IPS-18c (cell line): ENCODE measurements at regions not wholly inside any gene's neighbourhood (a gene's known extent, or its start where the extent isn't known, plus 50 kb on each side); places are given as distances from the start of the nearest gene placed in this dataset.

Source experiments
- H3K4me3 ChIP-seq: 2 replicates; pipeline ENCODE4 v1.7.0; 2013; ENCODE audit warnings: low read depth, mild to moderate bottlenecking, low read length, moderate library complexity; ENCODE audit not compliant: insufficient read depth
- H3K9me3 ChIP-seq: one replicate; pipeline ENCODE4 v1.6.1; 2013; ENCODE audit warnings: mild to moderate bottlenecking, low read length, moderate library complexity; ENCODE audit not compliant: control insufficient read depth, insufficient read depth

DNA sequence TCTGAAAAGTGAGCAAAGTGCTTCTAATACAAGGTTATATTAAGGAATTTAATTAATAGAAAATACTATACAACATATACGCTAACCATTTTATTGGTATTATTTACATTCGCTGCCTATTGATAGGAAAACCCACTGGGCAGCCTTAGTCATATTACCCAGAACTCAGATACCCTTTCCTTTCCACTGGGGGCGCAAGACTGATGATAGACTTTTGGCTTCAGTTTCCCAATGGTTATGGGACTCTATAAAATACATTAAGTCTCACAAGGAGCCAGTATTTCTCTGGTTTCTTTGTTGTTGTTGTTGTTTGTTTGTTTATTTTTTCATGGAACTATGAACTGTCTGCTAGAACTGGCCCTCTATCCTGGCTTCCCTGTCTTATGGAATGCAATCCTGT lies 471.1 kb upstream of the KIRREL3 start:
- Histone ChIP-seq H3K9me3 (no peaks in the 10 kb centered on the region), H3K4me3 (no peak overlapping the region)

DNA sequence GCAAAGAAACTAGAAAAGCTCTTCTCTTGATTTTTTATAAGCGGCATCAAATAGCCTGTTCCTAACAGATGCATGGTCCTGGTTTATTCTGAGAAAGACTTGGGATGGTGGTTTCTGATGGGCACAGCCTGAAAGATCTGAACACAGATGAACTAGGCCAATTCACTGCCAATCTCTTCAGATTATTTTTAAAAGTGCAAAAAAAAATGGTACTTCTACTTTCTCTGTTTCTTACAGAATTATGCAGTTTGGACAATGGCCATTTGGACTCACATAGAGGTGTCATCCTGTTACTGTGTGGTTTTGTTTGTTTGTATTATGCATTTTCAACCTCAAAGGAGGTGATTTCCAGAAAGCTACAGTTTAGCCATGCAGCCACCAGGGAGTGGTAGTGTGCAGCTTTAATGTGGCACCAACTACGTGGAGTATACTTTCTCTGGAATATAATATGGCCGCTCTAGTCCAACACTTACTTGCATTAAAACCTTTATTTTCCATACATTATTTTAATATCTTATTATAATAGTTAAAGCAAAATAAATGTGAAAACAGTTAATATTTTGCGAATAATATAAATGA lies 469.8 kb upstream of the KIRREL3 start:
- H3K9me3 ChIP-seq = no peaks in the 10 kb centered on the region
- no peak overlapping the region for H3K4me3 ChIP-seq

DNA sequence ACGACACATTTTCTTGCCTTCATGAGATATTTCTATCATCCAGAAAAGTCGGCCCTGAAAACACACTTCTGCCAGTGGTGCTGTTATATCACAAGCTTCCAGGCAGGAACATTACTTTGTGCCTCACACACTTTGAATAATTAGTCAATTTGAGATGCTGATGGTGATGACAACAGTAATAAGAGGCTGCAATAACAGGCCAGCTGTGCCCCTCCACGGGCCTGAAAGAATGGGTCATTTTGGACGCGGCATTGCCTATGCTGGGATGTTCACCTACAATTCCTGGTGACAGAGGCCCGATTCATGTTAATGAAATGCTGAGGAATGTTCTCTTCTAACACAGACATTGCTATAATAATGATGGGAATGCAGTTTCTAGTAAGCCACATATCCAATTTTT lies 463.8 kb upstream of the KIRREL3 start:
- Histone ChIP-seq H3K4me3 (no peak overlapping the region), H3K9me3 (no peaks in the 10 kb centered on the region)

DNA sequence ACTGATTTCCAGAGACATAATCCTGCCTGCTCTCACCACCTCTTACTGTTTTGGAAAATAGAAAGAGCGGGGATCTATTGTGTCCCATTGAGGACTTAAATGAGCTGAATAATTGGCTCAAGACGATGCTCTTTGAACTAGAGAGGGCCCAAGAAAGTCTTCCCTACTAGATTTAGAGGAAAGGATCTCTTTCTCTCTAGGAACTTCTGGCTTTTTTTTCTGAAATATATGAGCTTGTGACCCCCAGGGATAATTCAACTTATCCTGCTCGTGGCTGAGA lies 461.4 kb upstream of the KIRREL3 start:
- Histone ChIP-seq H3K4me3 (no peak overlapping the region), H3K9me3 (no peaks in the 10 kb centered on the region)

DNA sequence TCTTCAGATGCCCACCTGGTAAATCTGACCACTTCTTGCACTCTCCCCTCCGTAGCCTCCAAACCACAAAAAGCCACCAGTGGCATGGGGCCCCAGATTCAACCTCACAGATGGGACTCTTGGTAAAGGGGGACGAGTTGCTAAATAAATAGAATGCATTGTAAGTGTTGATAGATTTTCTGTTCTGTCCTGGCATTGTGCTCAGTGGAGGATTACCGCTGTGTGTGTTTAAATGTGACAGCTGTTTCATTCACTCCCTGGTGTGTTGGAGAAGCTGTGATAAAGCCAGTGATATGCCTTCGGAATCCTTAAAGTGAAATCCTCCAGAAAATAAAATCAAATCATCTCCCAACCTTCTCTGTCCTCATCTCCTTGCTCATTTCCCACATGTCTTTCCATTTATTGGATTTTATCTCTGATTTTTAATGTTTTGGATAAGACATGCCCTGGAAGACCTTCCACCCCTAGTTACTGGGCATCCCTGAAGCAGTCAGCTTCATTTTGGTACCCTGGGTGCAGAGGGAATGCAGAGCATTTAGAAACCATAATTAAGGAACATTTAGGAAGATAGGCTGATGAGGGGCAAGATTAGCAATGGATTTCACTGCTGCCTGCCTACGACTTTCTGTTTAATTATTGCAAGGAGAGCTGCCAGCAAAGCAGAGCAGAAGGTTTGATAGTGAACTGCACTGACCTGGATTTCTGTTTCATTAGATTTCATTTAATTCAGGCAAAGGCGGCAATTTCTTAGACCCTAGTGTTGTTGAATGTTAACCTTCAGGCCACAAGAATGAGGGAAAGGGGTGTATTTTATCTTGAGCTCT lies 460.9 kb upstream of the KIRREL3 start:
- no peak overlapping the region for H3K4me3 ChIP-seq
- H3K9me3 ChIP-seq = no peaks in the 10 kb centered on the region

DNA sequence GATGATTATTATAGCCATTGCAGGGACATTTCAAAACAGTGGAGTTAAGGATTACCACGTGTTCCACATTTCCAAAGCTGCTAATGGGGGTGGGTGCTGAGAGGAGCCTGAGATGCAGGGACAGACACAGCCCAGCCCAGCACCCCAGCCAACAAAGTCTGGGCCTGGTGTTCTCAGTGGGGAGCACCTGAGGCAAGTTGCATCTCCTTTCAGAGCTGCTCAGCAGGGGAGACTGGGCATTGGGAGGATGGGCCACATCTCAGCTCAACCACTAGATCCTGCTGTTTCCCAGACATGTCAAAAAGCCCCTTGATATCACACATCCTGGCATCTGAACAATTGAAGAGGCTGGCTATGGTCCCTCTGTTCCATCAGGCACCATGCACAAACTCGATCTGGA lies 458.0 kb upstream of the KIRREL3 start:
- Histone ChIP-seq H3K9me3 (no peaks in the 10 kb centered on the region), H3K4me3 (0 out of 2 replicates have a peak overlapping the region, but pooled peaks have one; percentile 10)

DNA sequence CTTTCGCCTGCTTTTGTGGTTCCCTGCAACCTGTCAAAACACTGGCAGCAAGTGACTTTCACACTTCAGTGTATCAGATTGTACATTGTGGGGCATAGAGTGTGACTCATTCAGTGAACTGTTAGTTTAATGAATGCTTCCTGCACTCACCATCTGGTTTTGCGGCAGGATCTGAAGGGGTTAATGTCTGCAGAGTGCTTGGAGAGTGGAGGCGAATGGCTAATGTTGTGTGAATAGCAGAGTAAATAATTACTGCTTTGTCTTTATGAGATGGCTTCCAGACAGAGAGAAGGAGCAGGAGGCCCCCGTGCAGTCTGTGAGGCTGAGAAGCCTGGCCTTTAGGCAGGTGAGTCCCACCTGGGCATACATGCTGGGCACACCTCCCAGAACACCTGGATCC lies 454.3 kb upstream of the KIRREL3 start:
- no peak overlapping the region for H3K4me3 ChIP-seq
- no peaks in the 10 kb centered on the region for H3K9me3 ChIP-seq

DNA sequence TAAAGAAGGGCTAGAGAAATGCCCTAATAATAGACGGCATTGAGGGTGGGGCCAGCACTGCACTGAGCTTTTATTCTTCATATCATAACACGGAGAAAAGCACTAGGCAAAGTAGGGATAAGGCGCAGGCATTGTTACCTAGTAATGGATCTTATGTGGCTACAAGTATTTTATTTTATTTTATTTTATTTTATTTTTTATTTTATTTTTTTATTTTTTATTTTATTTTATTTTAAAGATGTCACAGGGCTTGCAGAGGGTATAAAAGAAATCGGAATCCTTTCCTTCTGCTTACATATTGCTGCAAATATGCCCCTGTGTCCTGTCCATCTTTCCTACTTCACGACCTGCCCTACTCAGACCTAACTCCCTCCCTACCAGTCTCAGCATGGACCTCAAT lies 452.0 kb upstream of the KIRREL3 start:
- Histone ChIP-seq H3K4me3 (no peak overlapping the region), H3K9me3 (no peaks in the 10 kb centered on the region)

DNA sequence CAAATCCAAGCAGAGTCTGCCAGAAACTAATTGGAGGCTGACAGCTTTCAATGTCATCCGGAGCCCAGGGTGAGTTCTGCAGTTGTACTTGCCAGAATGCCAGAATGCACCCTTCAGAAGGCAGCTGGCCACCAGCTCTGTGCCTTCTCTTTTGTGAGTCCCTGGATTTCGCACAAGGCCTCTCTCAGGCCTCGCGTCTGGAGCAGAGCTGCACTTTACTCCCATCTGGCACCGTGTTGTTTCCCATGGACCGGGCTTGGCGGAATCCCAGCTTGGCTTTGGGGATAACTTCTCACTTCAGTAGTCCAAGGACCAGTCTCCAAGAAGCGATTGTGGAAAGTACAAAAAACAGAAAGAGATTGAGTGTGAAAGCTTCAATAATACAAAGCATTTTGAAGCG lies 451.3 kb upstream of the KIRREL3 start:
- H3K9me3 ChIP-seq = no peaks in the 10 kb centered on the region

DNA sequence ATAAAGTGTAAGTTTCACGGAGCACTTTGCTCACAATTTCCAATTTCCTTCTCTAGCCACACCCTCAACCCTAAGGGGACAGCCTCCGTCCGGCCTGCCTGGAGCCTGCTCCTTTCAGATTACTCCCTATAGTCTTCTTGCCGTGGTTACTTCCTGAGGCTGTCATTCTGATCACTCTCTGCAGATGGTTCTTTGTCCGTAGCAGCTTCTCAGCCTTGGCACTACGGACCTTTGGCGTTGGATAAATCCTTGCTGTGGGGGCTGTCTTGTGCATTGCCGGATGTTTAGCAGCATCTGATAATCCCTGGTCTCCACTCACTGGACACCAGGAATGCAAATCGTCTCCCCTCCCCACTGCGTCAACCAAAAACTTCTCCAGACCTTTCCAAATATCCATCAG lies 447.5 kb upstream of the KIRREL3 start:
- Histone ChIP-seq H3K4me3 (no peak overlapping the region), H3K9me3 (no peaks in the 10 kb centered on the region)

More for the DNA sequence above, 451.3 kb upstream of the KIRREL3 start:
- H3K4me3 ChIP-seq = no peak overlapping the region

DNA sequence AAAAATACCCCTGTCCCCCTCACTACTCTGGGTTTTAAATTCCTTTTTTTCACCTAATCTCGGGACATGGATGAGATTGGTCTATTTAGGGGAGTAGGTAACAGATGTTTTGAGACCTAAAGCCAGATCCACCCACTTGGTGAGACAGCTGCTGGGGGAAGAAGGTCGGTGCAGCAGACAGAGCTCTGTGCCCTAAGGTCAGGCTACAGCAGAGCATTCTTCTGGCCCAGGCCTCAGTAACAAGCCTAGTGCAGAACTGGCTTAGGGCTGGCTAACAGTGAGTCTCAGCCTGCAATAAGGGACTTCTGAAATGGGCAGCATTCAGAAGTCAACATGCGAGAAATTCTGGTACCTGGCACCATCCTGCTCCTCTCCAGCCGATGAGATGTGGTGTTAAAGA lies 444.9 kb upstream of the KIRREL3 start:
- H3K4me3 ChIP-seq = no peak overlapping the region
- no peaks in the 10 kb centered on the region for H3K9me3 ChIP-seq

DNA sequence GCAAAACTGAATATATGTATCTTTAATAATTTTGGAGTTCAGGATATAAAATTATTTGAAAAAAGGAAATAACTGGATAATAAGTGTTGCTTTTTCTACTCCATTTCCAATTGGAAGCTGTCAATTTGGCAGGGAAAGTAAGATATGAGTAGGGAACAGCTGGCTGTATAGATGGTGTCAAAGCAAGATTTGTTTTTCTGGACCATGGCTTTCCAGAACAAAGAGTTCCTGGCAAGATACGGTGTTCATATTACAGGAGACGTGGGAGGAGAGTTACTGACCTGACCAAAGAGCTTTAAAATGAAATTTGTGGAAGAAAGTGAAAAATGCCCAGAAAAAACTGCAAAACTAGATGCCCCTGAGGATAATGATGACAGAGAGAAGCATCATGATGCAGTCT lies 442.7 kb upstream of the KIRREL3 start:
- Histone ChIP-seq H3K4me3 (no peak overlapping the region), H3K9me3 (no peaks in the 10 kb centered on the region)

DNA sequence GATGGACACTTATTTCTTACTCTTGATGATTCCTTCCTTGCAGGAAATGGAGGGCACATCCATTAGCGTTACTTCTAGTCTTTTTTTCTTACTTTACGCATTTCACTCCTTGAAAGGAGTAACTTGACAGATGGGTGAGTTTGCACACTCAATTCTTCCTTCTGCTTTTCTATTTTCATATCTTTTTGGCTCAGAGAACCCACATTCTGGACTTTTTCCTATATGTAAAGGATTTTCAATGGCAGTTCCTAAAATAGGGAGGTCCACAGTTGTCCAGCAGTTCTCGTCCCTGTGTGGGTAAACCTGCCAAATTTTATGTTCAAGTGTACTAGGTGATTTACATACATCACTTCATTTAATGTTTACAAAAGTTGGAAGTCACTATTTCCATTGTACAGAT lies 440.0 kb upstream of the KIRREL3 start:
- no peaks in the 10 kb centered on the region for H3K9me3 ChIP-seq
- H3K4me3 ChIP-seq = no peak overlapping the region

DNA sequence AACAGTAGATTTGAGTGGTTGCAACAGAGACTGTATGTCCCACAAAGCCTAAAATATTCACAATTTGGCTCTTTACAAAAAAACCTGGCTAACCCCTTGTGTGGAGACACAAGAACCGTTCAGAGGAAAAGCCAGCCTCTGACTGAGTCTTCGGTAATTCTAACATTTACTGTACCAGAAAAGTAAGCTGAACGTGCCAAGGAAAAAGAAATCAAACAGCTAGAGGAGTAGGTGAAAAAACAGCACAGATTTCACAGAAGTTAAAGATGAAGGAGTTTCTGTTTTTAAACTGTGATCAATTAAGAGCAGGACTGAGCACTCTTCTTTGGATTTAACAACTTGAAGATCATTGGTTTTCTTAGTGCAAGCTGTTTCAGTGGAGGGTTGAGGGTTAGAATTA lies 424.7 kb upstream of the KIRREL3 start:
- Histone ChIP-seq H3K4me3 (no peak overlapping the region), H3K9me3 (peaks cover 4% of the 10 kb centered on the region)

DNA sequence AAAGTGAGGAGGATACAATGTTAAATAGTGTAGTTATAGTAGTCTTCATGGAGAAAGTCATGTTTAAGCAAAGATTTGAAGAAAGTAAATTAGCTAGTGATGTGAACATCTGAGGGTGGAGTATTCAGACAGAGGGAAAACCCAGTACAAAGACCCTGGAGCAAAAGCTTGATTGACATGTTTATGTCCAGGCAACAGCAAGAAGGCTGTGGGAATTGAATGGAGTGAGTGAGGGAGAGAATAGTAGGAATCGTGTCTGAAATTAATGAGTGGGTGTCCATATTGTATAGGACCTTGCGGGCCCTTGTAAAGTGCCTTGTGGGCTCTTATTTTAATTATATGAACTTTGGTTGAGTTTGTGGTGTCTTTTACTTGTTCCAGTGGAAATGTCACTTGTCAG lies 424.1 kb upstream of the KIRREL3 start:
- peaks cover 4% of the 10 kb centered on the region for H3K9me3 ChIP-seq

DNA sequence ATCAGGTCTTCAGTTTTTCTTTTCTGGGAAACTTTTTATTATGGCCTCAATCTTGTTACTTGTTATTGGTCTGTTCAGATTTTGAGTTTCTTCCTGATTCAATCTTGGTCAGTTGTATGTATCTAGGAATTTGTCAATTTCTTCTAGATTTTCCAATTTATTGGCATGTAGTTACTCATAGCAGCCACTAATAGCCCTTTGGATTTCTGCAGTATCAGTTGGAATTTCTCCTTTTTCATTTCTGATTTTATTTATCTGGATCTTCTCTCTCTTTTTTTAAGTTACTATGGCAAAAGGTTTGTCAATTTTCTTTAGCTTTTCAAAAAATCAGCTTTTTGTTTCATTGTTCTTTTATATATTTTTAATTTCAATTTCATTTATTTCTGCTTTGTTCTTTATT lies 419.6 kb upstream of the KIRREL3 start:
- peaks cover 4% of the 10 kb centered on the region for H3K9me3 ChIP-seq
- H3K4me3 ChIP-seq = no peak overlapping the region

More for the DNA sequence above, 424.1 kb upstream of the KIRREL3 start:
- H3K4me3 ChIP-seq = no peak overlapping the region

DNA sequence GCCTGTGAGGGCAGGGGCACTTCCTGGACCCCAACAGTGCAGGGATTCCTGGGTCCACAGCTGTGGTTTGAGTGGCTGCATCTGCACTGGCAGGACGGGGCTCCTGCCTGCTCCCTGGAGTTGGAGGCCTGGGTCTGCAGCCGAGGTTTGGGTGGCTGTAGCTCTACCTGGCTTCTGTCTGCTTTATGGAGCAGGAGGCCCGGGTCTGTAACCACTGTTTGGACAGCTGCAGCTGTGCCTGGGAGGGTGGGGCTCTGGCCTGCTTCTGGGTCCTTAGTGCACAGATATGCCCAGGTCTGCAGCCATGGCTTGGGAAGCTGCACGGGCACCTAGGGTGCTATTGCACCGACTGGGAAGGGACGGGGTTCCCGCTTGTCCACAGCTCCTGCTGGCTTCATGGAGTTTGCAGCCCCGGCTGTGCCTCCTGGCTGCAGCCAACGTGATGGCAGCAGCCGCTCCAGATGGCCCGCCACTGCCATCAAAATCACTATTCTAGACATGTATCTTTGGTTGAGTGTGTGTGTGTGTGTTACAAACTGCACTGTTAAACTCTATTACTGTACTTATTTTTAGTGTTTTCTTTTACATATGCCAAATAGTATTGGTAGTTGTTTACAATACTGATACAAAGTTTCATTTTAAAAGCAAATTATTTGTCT lies 412.3 kb upstream of the KIRREL3 start:
- H3K4me3 ChIP-seq = no peak overlapping the region
- no peaks in the 10 kb centered on the region for H3K9me3 ChIP-seq

DNA sequence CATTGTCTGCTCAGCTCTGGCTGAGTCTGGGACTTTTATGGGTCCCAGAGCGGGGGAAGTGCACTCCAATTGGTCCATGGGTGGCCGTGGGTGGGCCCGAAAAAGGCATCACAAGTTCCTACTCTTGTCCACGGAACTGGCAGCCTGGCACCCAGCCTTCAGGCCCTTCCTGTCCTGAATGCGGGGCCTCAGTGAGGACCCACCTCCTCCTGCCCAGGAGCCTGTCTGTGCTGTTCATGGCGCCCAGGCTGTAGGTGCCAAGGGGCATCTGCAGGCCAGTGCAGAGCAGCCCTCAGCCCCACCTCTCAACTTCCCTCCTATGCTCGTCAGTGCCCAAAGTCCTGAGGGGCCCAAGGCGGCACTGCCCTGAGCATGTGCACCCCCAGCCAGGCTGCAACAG lies 411.7 kb upstream of the KIRREL3 start:
- no peaks in the 10 kb centered on the region for H3K9me3 ChIP-seq

More for the DNA sequence above, 411.7 kb upstream of the KIRREL3 start:
- no peak overlapping the region for H3K4me3 ChIP-seq
